ENCODE measurements at regions not wholly inside any gene's neighbourhood (a gene's known extent, or its start where the extent isn't known, plus 50 kb on each side); places are given as distances from the start of the nearest gene placed in this dataset.
A peak's percentile ranks its signal among the peaks of the same experiment; 100 is the strongest.

DNA sequence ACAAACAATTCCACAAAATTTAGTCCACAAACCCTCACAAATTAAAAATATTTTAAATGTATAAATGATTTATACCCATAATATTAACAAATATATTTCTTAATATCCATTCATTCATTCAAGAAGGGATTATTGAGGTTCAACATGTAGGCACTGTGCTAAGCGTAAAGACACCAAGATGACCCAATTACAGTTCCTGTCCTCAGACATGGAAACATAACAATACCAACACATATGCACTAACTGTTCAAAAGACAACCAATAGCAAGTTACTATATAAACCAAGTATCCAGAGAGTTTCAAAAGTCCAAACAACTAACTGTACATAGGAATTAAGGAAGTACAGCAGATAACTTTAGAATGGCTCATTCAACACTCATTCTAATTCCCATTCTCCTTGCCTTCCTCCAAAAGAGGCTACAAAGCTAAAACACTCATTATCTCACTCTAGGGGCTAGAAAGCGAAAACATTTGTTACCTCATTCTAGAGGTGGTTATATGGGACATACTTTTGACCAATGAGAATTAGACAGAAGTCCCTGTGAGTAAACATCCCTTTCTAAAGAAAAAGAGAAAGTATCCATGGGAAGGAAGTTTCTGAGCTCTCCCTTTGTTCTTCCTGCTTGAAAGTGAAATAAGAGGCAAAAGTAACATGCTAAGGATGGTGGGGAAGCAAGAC, 292.4 kb downstream of the ZEB2 start:
- Mint-ChIP-seq H3K27ac (no peak overlapping the region), H3K4me1 (ENCODE audit: low read depth) (peaks cover 19% of the 10 kb centered on the region), H3K9me3 (no peaks in the 10 kb centered on the region), H3K27me3 (ENCODE audit: low read depth) (no peaks in the 10 kb centered on the region), H3K36me3 (ENCODE audit: low read depth) (peaks cover 1% of the 10 kb centered on the region), H3K4me3 (no peak overlapping the region)

DNA sequence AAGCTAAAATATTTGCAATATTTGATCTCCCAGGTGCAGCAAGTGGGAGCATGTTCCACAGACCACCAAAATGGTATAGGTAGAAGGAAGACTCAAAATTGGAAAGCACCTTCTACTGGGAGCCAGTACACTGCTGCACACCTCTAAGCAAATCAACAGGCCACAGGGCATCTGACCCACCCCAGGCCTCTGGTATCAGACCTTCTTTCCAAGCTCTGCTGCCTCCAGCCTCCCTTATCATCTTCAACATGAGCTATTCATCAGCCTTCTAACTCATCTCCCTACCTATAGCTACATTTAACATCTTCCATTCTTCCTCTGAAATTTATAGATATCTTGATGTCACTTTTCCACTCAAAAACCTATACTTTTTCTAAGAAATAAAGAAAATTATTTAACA, 294.8 kb downstream of the ZEB2 start:
- peaks cover 9% of the 10 kb centered on the region for H3K4me1 Mint-ChIP-seq (ENCODE audit: low read depth)
- H3K9me3 Mint-ChIP-seq = no peaks in the 10 kb centered on the region
- no peak overlapping the region for H3K4me3 Mint-ChIP-seq
- no peaks in the 10 kb centered on the region for H3K27me3 Mint-ChIP-seq (ENCODE audit: low read depth)
- no peak overlapping the region for H3K27ac Mint-ChIP-seq
- H3K36me3 Mint-ChIP-seq (ENCODE audit: low read depth) = peaks cover 1% of the 10 kb centered on the region

DNA sequence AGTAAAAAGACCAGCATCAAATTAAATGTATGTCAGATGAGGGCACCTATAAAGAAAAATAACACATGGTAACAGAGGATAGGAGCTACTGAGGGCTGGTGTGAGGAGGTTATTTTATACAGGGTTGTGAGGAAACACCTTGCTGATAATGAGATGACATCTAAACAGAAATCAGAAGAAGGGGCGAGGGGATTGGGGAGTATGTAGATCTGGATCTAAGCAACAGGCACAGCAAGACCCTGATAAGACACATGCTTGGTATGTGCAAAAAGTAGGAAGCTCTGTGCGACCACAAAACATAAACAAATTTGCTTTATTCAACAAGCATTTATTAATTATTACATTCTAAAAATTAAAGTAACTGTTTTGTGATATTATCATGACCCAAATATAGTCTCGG, 295.4 kb downstream of the ZEB2 start:
- Mint-ChIP-seq H3K4me1 (ENCODE audit: low read depth) (peaks cover 8% of the 10 kb centered on the region), H3K27me3 (ENCODE audit: low read depth) (no peaks in the 10 kb centered on the region), H3K9me3 (no peaks in the 10 kb centered on the region), H3K27ac (no peak overlapping the region), H3K36me3 (ENCODE audit: low read depth) (peaks cover 1% of the 10 kb centered on the region), H3K4me3 (no peak overlapping the region)

DNA sequence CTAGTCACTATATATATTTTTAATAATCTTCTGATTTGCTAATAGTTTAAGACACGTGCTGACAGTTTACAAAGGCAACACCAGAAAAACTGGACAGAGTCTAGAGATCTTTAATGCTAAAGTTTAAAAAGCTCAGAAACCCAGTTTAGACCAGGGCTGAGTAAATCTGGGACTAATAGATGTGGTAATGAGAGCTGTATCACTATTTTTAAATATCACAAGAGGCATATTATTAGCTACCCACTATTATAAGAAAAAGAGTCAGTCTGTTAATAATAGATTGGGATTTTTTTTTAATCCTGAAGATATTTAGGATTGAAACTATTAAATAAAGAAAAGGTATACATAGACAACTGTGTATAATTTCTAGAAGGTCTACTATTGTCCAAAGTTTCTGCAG, 299.9 kb downstream of the ZEB2 start:
- H3K9me3 Mint-ChIP-seq = no peaks in the 10 kb centered on the region
- no peaks in the 10 kb centered on the region for H3K36me3 Mint-ChIP-seq (ENCODE audit: low read depth)
- no peak overlapping the region for H3K27ac Mint-ChIP-seq
- no peak overlapping the region for H3K4me3 Mint-ChIP-seq
- no peaks in the 10 kb centered on the region for H3K27me3 Mint-ChIP-seq (ENCODE audit: low read depth)
- H3K4me1 Mint-ChIP-seq (ENCODE audit: low read depth) = peaks cover 8% of the 10 kb centered on the region

DNA sequence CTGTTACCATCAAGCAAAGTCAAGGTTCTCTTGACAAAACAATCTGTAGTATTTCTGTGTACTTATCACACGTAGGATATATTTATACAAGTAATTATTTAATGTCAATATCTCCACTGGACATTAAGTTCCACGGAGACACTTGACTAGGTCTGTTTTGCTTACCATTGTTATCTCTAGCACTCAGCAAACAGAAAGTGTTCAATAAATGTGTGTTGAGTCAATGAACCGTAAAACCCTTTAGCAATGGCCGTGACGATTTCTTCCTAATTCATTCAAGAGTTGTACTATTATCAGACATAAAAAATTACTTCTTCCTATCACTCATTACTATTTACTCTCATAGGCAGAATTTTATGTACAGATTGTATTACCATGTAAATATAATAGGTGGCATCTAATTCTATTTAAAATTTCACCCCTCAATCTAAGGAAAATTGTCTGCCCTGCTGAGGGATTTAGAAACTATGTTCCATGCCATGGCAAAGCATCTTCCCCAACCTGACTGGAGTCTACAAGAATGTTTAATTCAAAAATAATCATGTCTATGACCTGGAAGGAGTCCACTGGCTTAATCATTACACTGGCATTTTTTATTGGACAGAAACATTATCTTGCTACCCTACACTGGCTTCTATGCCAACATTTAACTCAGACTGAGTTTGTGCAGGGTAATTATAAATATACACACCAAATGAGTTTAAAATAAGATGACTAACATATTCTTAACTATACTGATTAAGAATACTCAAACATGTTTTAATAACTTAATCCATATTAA, 301.9 kb downstream of the ZEB2 start:
- Mint-ChIP-seq H3K4me3 (no peak overlapping the region), H3K36me3 (ENCODE audit: low read depth) (no peaks in the 10 kb centered on the region), H3K27ac (no peak overlapping the region), H3K27me3 (ENCODE audit: low read depth) (no peaks in the 10 kb centered on the region), H3K9me3 (no peaks in the 10 kb centered on the region), H3K4me1 (ENCODE audit: low read depth) (peaks cover 16% of the 10 kb centered on the region)

DNA sequence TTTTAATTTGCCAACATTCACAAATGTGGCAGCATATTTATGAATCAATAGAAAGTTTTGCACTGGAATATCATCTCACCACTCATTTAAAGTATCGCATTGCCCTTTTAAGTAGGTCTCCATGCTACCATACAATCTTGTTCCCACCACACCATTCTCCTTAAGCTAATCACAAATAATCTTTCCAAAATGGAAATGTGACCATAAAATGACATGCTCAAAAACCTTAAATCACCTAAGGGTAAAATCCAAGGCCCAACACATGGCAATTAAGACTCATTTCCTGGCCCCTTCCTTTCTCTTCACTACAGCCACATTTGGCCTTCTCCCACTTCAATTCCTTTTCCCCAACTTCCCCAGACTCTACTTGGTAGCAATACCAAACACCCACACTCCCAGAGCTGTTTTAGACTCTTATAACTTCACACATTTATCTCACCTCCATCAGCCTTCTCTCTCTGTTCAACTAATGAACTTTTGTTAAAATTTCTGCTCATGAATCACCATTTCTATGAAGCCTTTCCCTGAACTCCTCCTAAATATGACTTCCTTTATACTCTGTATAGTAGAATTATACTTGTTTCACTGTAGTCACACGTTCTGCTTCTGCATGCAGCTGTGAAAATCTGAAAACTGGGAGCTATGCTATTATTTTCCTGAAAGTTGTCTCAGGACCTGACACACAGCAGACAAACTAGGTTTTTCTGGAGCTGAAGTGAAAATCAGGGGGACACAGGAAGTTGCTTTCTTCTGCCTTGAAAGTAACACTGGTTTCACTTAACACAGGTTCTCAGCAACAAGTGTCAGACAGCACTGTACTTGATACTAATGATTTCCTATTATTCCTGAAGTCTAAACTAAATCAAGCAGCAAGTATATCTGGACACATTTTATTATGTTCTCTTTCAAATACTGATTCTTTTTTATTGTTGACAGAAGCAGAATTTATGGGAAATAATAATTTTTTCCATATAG, 303.9 kb downstream of the ZEB2 start:
- Mint-ChIP-seq H3K27ac (peak overlapping the region; percentile 78), H3K4me3 (peak overlapping the region; percentile 4), H3K27me3 (ENCODE audit: low read depth) (no peaks in the 10 kb centered on the region), H3K9me3 (no peaks in the 10 kb centered on the region), H3K36me3 (ENCODE audit: low read depth) (no peaks in the 10 kb centered on the region), H3K4me1 (ENCODE audit: low read depth) (peaks cover 16% of the 10 kb centered on the region)

DNA sequence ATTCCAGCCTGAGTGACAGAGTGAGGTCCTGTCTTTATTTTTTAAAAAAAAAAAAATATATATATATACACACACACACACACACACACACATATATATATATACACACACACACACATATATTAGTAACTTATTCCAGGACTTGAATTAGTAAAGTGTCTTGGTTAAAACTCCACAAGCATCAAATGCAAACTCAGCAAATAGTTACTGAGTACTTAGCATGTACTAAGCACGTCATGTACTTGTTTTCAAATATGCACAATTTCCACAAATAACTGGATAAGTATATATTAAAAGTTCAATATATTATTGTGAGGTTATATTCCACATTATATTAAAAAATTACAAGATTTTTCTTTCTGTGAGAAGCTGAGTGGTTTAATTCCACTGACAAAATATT, 304.7 kb downstream of the ZEB2 start:
- Mint-ChIP-seq H3K9me3 (no peaks in the 10 kb centered on the region), H3K27me3 (ENCODE audit: low read depth) (no peaks in the 10 kb centered on the region), H3K4me3 (no peak overlapping the region), H3K4me1 (ENCODE audit: low read depth) (peaks cover 16% of the 10 kb centered on the region), H3K36me3 (ENCODE audit: low read depth) (no peaks in the 10 kb centered on the region), H3K27ac (no peak overlapping the region)

DNA sequence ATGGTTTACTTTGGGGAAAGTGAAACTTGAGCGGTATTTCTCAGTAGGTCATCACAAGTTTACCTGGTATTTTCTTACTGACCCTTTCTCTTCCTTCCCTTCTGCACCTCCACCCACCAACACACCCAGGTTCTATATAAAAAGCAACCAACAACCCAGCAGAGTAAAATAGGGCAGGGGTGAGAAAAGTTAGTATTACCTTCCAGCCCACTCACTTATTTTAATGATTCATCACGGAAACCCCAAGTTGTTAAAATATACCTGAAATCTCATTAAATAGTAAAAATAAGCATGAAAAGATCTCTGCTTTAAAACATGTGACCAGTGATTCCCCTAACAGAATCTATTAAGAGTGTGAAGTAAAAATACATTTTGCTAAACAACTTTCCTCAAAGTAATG, 306.1 kb downstream of the ZEB2 start:
- H3K27ac Mint-ChIP-seq = peak overlapping the region; percentile 4
- no peaks in the 10 kb centered on the region for H3K27me3 Mint-ChIP-seq (ENCODE audit: low read depth)
- no peak overlapping the region for H3K4me3 Mint-ChIP-seq
- H3K36me3 Mint-ChIP-seq (ENCODE audit: low read depth) = peaks cover 1% of the 10 kb centered on the region
- H3K9me3 Mint-ChIP-seq = no peaks in the 10 kb centered on the region
- peaks cover 16% of the 10 kb centered on the region for H3K4me1 Mint-ChIP-seq (ENCODE audit: low read depth)

DNA sequence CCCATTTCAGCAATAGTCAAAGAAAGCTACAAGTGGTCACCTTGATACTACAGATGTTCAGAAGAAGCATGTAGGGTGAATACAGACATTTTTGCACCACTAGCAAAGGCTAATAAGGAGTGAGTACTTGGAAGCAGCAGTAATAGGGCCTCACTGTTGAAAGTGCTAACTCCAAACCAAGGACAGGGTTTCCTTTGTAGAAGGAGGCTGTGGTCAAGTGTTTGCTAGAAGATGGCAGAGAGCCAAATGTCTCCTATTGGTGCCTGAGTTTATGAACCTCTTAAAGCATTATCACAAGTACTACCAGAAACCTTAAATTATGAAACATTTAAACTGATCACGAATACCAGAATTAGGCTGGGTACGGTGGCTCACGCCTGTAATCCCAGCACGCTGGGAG, 308.1 kb downstream of the ZEB2 start:
- Mint-ChIP-seq H3K9me3 (no peaks in the 10 kb centered on the region), H3K36me3 (ENCODE audit: low read depth) (peaks cover 8% of the 10 kb centered on the region), H3K27me3 (ENCODE audit: low read depth) (no peaks in the 10 kb centered on the region), H3K4me3 (no peak overlapping the region), H3K4me1 (ENCODE audit: low read depth) (peaks cover 16% of the 10 kb centered on the region), H3K27ac (no peak overlapping the region)

DNA sequence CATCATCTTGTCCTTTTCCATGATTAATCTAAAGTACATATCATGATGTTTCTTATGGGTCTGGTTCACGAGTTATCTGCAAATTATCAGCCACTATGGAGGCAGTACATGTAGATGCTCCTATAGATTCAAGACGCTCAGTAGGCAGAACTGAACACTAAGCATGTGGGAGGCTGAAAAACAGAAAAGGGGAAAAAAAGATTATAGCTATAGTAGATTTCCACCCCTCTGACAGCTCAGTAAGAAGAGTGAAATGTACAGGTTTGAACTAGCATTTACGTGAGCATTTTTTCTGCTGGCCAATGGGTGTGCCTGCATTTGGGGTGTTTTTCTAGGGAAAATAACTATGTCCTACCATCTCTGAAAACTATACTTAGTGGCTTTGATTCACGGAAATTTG, 308.9 kb downstream of the ZEB2 start:
- Mint-ChIP-seq H3K36me3 (ENCODE audit: low read depth) (peaks cover 8% of the 10 kb centered on the region), H3K27me3 (ENCODE audit: low read depth) (no peaks in the 10 kb centered on the region), H3K27ac (no peak overlapping the region), H3K4me3 (no peak overlapping the region), H3K4me1 (ENCODE audit: low read depth) (peaks cover 12% of the 10 kb centered on the region), H3K9me3 (no peaks in the 10 kb centered on the region)

DNA sequence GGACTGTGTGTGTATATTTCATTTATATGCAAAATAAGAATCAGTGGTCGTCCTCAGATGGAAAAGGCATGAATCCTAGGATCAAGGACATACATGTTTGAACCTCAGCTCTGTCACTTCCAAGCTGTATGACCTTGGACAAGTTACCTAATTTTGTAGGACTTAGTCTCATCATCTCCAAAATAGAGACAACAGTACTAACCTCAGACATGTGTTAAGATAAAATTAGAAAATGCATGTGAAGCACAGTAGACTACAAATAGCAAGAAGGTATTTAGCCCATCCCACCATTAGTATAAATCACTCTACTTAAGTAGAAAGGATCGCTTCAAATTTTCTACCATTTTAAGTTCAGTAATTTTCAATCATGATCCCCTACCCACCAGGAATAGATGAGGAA, 309.8 kb downstream of the ZEB2 start:
- H3K4me1 Mint-ChIP-seq (ENCODE audit: low read depth) = peaks cover 8% of the 10 kb centered on the region
- no peak overlapping the region for H3K4me3 Mint-ChIP-seq
- no peak overlapping the region for H3K27ac Mint-ChIP-seq
- H3K27me3 Mint-ChIP-seq (ENCODE audit: low read depth) = no peaks in the 10 kb centered on the region
- H3K36me3 Mint-ChIP-seq (ENCODE audit: low read depth) = peaks cover 8% of the 10 kb centered on the region
- no peaks in the 10 kb centered on the region for H3K9me3 Mint-ChIP-seq

DNA sequence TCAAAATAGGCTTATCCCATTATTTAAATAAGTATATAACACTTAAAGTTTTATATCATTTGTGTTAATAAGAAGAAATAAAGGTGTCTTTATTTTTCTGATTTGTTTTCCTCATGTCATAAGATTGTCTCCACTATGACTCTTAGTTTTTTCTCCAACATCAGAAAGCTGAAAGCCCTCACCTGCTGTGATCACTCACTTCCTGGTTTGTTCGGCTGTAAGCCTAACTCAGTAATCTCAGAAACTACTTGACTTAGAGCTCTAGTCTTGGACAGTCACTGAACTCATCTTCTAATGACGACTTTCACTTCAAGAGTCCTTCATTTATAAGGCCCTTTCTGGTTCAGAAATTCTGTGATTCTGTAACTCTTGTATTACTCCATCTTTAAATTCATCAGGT, 311.0 kb downstream of the ZEB2 start:
- no peaks in the 10 kb centered on the region for H3K27me3 Mint-ChIP-seq (ENCODE audit: low read depth)
- H3K4me3 Mint-ChIP-seq = no peak overlapping the region
- peaks cover 7% of the 10 kb centered on the region for H3K4me1 Mint-ChIP-seq (ENCODE audit: low read depth)
- H3K27ac Mint-ChIP-seq = no peak overlapping the region
- peaks cover 8% of the 10 kb centered on the region for H3K36me3 Mint-ChIP-seq (ENCODE audit: low read depth)
- no peaks in the 10 kb centered on the region for H3K9me3 Mint-ChIP-seq

DNA sequence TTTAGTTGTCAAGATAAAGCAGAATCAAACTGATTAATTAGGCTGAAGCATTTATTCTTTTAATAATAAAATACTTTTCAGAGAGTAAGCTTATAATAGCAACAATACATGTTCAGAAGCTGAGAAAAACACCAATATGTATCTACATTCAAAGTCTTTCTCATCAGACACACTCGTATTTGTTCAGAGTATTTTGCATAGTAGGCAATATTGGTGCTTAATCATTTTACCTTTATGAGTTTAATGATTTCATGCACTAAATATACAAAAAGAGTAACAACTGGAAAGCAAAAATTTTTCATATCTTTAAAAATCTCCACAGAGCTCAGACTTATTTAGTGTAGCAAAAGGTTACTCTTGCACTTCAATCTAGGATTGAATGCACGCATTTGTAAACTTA, 313.9 kb downstream of the ZEB2 start:
- Mint-ChIP-seq H3K9me3 (no peaks in the 10 kb centered on the region), H3K4me3 (no peak overlapping the region), H3K27me3 (ENCODE audit: low read depth) (no peaks in the 10 kb centered on the region), H3K4me1 (ENCODE audit: low read depth) (peaks cover 2% of the 10 kb centered on the region), H3K27ac (no peak overlapping the region), H3K36me3 (ENCODE audit: low read depth) (peaks cover 8% of the 10 kb centered on the region)

DNA sequence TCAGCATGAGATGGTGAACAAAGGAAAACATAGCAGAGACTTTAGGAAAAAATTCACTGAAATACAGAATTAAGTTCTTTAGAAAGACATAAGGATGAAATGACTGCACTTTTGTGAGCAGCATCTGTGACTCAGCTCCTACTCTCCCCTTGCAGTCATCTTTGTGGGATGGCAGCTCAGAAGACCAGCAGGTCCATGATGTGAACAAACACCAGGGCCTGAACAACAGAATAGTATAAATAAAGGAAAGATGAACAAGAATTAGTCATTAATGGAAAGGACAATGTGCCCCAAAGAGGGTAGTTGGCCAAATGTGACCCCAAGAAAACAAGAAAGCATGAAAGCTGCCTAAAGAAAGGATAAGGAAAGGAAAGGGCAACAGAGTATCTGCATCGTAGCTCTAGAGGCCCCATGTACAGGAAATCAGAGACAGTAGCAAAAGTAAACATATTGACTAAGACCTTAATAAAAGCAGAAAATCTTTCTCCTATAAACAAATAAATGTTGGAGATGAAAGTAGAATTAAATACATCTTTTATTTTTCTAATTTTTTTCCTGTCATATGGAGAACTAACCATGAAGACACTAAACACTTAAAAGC, 318.0 kb downstream of the ZEB2 start:
- Mint-ChIP-seq H3K27ac (peak overlapping the region; percentile 42), H3K4me1 (ENCODE audit: low read depth) (peaks cover 13% of the 10 kb centered on the region), H3K27me3 (ENCODE audit: low read depth) (no peaks in the 10 kb centered on the region), H3K9me3 (no peaks in the 10 kb centered on the region), H3K4me3 (no peak overlapping the region), H3K36me3 (ENCODE audit: low read depth) (peaks cover 6% of the 10 kb centered on the region)

All from T-helper 1 cell treated with Interleukin-12 subunit alpha and Interleukin-12 subunit beta and Interleukin-4 antibody, amounts not matched to agents 30 μg/mL and 1 μg/mL, for 36 hours (primary cell).